ENCODE measurements at regions not wholly inside any gene's neighbourhood (a gene's known extent, or its start where the extent isn't known, plus 50 kb on each side); places are given as distances from the start of the nearest gene placed in this dataset.
"Not testable (repeated sequence)": the region's sequence is repeated elsewhere in the genome, so short reads cannot be mapped to it uniquely, and the experiment has no call there.

- H3K27ac ChIP-seq, result not testable (repeated sequence)
These were observed 80.7 kb downstream of the SPTSSA start for GRCh38 chr14:34381304-34381703.

GRCh38 chr14:34380471-34380845 lies 81.6 kb downstream of the SPTSSA start:
- no peaks in the 10 kb centered on the region for H3K9me3 ChIP-seq
- H3K36me3 ChIP-seq, result no peaks in the 10 kb centered on the region
- no peak overlapping the region for H3K27ac ChIP-seq
- H3K4me1 ChIP-seq (ENCODE audit: control insufficient read depth in 1 of 2, insufficient read depth in 1 of 2, low read depth in 1 of 2, low read length in 1 of 2), result no peaks in the 10 kb centered on the region
- no peaks in the 10 kb centered on the region for H3K27me3 ChIP-seq
- no peak for TF ChIP-seq CTCF (IDR thresholded peaks at IDR 0.05)
- no peak overlapping the region for H3K4me3 ChIP-seq (ENCODE audit: low read depth in 1 of 2, low read length in 1 of 2)

More at GRCh38 chr14:34381304-34381703, 80.7 kb downstream of the SPTSSA start:
- H3K27me3 ChIP-seq; H3K36me3 ChIP-seq; H3K4me1 ChIP-seq (ENCODE audit: control insufficient read depth in 1 of 2, insufficient read depth in 1 of 2, low read depth in 1 of 2, low read length in 1 of 2); H3K9me3 ChIP-seq; H3K4me3 ChIP-seq (ENCODE audit: low read depth in 1 of 2, low read length in 1 of 2): not testable (repeated sequence)

GRCh38 chr14:34379816-34380470 lies 82.1 kb downstream of the SPTSSA start:
- Histone ChIP-seq H3K4me1 (ENCODE audit: control insufficient read depth in 1 of 2, insufficient read depth in 1 of 2, low read depth in 1 of 2, low read length in 1 of 2) (no peaks in the 10 kb centered on the region), H3K4me3 (ENCODE audit: low read depth in 1 of 2, low read length in 1 of 2) (no peak overlapping the region), H3K9me3 (no peaks in the 10 kb centered on the region), H3K27me3 (no peaks in the 10 kb centered on the region), H3K36me3 (no peaks in the 10 kb centered on the region), H3K27ac (no peak overlapping the region)
- no peak for TF ChIP-seq CTCF (IDR thresholded peaks at IDR 0.05)

DNA sequence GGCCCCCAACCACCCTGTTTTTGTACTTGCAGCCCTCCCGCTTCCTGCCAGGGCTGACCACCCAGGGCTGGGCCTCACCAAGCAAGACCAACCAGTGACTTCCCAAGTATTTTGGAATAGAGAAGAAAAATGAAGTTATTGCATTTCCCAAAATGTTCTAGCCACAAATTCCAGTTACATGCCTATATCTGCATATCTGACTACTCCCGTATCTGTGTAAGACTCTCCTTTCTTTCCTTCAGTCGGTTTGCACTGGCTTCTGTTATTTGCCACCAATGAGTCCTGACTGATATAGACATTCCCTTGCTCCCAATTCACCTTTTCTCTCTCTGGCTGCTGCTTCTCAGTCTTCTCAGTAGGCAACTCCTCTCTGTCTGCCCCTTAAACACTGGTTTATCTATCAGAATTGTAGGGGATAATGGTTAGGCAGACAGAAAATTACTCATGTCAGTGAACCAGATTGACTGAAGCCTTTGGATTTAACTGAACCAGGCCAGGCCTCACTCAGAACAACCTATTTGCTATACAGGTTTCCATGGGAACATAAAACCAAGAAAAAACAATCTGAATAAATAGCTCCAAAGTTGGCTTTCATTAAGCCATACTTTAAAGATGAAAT lies 85.3 kb downstream of the SPTSSA start:
- Histone ChIP-seq H3K9me3 (no peaks in the 10 kb centered on the region), H3K27ac (no peak overlapping the region), H3K4me1 (ENCODE audit: control insufficient read depth in 1 of 2, insufficient read depth in 1 of 2, low read depth in 1 of 2, low read length in 1 of 2) (peaks cover 3 to 9% of the 10 kb centered on the region in 2 experiments), H3K27me3 (no peaks in the 10 kb centered on the region), H3K36me3 (no peaks in the 10 kb centered on the region), H3K4me3 (ENCODE audit: low read depth in 1 of 2, low read length in 1 of 2) (no peak overlapping the region)
- TF ChIP-seq CTCF (IDR thresholded peaks at IDR 0.05), result no peak

DNA sequence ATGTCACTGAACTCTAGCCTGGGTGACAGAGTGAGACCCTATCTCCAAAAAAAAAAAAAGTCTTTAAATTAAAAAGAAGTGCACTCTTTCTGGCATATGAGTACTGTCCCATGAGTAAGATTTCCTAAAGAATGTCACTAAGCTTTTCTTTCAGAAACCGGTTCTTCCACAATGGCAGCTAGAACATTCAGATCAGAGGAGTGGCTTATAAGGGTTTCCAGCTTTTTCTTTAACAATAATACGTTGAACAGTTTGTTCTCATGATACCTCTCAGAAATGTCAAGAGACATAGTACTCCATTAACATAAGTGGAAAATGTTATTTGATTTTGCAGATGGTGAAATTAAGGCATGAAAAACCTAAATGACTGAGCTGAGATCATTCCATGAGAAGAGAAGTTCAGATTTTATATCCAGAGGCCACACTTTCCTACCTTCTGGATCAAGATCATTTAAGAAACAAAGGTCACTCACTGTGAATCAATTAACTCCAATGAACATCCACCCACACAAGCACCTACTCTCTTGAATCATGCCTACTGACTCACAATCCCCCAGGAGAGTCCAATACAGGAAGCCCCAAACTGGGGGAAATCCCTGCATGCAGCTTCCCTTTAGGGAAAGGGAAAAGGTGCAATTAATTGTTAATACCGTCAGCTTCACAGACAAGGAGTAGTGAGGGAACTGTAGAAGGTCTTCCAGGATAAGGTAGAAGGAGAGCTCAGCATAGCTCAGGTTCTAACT lies 86.9 kb downstream of the SPTSSA start:
- TF ChIP-seq CTCF (IDR thresholded peaks at IDR 0.05), result no peak
- Histone ChIP-seq H3K9me3 (no peaks in the 10 kb centered on the region), H3K27ac (no peak overlapping the region), H3K36me3 (no peaks in the 10 kb centered on the region), H3K4me3 (ENCODE audit: low read depth in 1 of 2, low read length in 1 of 2) (no peak overlapping the region), H3K4me1 (ENCODE audit: control insufficient read depth in 1 of 2, insufficient read depth in 1 of 2, low read depth in 1 of 2, low read length in 1 of 2) (peaks cover 5 to 9% of the 10 kb centered on the region in 2 experiments), H3K27me3 (no peaks in the 10 kb centered on the region)

DNA sequence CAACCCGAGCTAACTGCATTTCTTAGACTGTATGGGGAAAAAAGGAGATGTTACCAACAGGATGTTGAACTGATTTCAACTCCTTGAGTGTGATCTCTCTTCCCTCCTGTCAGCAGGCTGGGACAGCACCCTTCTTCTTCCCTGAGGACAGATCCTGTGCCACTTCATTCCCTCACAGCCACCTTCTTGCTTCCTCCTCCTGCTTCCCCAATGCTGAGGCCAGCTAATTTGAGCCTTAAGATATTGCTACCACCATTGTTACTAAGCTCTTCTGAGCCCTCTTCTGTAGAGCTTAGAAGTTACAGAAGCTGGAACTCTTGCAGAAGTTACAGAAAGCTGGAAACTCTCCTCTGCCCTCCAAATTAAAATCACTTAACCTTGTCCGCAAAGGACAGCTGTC lies 88.8 kb downstream of the SPTSSA start:
- Histone ChIP-seq H3K27ac (no peak overlapping the region), H3K9me3 (no peaks in the 10 kb centered on the region), H3K4me1 (ENCODE audit: control insufficient read depth in 1 of 2, insufficient read depth in 1 of 2, low read depth in 1 of 2, low read length in 1 of 2) (peaks cover 25 to 27% of the 10 kb centered on the region in 2 experiments), H3K36me3 (no peaks in the 10 kb centered on the region), H3K27me3 (no peaks in the 10 kb centered on the region), H3K4me3 (ENCODE audit: low read depth in 1 of 2, low read length in 1 of 2) (no peak overlapping the region)
- no peak for TF ChIP-seq CTCF (IDR thresholded peaks at IDR 0.05)
